GM12864 (cell line): ENCODE measurements at regions not wholly inside any gene's neighbourhood (a gene's known extent, or its start where the extent isn't known, plus 50 kb on each side); places are given as distances from the start of the nearest gene placed in this dataset.

Source experiments
- DNase-seq: peaks from one replicate; pipeline ENCODE4 v3.0.0-alpha.2; 2011; ENCODE audit warnings: low read depth
- H3K4me3 ChIP-seq: 2 replicates; pipeline ENCODE4 v1.5.1; 2011; ENCODE audit warnings: mild to moderate bottlenecking, low read depth, low read length, control low read depth
- TF ChIP-seq, protein P1 (sequence below): IDR thresholded peaks from 2 replicates; pipeline ENCODE4 v1.5.1; 2011; ENCODE audit warnings: low read depth, mild to moderate bottlenecking, moderate library complexity, low read length, control low read depth, inconsistent platforms; ENCODE audit errors: missing control alignments

DNA sequence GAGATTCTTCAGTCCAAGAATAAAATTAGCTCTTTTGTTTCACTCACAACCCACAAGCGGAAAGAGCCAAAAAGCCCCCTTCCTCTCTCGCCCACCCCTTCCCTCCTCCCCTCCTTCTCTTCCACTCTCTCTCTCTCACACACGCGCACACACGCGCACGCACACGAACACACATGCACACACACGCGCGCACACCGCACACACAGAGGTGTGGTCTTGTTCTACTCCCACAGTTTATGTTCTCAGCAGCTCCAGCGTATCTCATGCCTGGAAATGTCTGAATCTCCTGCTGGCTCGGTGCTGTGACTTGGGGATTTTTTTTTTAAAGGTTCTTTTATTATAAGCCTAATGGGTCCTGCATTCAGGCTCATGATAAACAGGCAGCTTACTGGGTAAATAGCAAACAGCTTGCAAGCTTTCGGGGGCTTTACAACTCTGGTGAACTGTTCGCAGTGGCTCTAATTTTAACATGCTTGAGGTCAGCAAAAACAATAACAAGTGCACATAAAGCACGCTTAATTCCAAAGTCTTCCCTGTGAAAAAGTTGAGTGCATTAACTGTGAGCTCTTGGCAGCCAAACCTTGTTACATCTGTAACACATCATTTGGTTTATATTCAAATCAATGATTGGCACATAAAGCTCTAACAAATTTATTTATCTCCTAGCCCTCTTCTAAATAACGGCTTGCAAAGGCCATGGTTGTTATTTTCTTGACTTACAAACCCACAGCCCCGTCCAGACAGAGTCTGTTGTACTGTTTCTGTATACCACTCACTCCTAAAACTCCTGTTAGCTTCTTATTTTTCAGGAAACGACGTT lies 424.1 kb upstream of the MGMT start:
- TF ChIP-seq, protein P1, sequence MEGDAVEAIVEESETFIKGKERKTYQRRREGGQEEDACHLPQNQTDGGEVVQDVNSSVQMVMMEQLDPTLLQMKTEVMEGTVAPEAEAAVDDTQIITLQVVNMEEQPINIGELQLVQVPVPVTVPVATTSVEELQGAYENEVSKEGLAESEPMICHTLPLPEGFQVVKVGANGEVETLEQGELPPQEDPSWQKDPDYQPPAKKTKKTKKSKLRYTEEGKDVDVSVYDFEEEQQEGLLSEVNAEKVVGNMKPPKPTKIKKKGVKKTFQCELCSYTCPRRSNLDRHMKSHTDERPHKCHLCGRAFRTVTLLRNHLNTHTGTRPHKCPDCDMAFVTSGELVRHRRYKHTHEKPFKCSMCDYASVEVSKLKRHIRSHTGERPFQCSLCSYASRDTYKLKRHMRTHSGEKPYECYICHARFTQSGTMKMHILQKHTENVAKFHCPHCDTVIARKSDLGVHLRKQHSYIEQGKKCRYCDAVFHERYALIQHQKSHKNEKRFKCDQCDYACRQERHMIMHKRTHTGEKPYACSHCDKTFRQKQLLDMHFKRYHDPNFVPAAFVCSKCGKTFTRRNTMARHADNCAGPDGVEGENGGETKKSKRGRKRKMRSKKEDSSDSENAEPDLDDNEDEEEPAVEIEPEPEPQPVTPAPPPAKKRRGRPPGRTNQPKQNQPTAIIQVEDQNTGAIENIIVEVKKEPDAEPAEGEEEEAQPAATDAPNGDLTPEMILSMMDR: no peak
- DNase-seq: no peak
- H3K4me3 ChIP-seq: no peak overlapping the region

DNA sequence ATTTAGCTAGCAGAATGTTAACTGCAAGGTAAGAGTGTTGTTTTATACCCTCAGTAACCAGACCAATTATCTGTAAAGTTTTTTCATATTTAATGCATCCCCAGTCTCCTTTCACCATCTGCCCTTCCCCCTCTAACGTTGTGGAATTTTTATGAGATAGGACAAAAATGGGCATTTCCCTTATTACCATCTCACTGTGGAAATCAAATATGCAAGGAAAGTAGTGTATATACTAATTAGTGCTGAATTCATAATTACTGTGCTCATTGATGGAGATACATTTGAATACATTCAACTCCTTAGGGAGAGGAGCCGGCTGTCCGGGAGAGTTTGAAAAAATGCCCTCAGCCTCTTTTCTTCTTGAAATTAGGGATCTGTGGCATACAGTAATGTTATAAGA lies 423.4 kb upstream of the MGMT start:
- no peak for DNase-seq
- TF ChIP-seq, protein P1: no peak
- H3K4me3 ChIP-seq: no peak overlapping the region

DNA sequence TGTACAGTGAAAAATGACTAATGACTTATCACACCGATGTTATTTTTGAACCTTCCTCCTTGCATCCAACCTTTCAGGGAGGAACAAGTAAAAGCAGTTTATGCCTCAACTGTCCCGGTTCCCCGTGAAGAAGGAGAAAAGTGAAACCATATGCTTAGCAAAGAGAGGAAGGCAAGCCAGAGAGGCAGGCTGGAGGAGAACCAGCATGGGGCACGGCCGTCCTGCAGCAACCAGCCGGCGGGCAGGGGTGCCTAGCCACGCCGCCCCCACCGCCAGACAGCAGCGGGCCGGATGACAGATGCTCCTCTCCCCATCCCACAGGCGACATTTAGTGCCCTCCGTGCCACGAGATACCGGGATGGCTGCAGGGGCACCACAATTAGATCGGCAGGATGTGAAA lies 421.4 kb upstream of the MGMT start:
- no peak for DNase-seq
- TF ChIP-seq, protein P1: no peak
- no peak overlapping the region for H3K4me3 ChIP-seq

DNA sequence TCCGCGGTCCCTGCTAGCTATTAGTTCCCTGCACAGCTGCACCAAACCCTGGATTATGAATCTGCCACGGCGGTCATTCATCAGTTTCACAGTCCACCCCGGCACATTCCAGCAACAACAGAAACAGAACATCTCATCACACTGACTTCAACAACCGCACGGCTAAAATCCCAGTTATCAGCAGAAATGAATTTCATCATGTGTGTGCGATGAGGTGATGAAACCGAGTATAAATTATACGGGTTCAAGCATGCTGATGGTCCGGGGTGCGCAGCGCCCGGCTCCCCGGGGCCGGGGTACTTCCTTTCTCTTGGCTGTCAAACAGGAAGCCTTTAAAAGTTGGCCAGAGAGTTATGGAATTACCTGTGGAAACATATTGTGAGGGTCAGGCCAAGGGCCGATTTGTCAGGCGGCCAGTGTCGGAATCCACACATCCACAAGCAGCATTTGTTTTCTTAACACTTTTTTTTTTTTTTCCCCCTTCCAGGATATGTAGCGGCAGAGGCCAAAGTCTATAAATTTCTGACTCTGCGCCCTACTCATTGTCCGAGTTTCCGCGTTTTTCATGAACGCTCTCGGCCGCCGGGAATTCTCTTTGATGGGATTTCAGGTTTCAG lies 420.9 kb upstream of the MGMT start:
- no peak overlapping the region for H3K4me3 ChIP-seq
- TF ChIP-seq, protein P1: no peak
- no peak for DNase-seq

DNA sequence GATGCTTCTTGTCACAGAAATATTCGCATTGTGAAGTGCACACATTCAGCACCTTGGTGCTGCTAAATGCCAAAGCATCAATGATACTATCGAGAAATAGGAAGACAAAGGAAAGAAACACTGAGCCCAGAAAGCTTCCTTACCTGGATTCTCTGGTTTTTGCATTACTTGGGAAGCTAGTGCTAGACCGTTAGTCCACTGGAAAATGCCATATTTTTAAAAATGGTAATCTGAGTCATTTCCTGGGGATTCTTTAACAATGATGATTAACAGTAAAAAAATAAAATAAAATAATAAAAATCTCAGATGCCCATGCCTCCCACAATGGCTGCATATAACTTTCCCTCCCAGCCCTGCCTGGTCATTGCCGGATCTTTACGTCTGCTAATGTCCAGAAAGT lies 420.1 kb upstream of the MGMT start:
- TF ChIP-seq, protein P1: no peak
- no peak for DNase-seq
- H3K4me3 ChIP-seq: no peak overlapping the region

DNA sequence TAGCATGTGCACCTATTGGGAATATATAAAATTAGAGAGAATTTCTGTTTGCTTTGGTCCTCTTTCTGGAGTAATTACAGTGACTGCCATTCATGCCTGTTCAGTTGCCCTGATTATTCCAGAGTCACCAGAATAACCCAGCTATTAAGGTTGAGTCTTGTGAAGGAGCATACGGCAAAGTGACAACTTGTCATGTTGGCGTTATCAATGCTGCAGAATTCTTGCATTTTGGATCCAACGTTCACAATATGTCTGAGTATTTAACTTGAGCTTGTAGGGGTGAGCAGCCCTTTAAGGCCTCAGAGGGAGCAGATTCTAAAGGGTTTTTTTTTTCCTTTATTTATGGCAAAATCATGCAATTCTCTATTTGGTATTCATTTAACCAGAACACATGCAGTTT lies 419.4 kb upstream of the MGMT start:
- H3K4me3 ChIP-seq: no peak overlapping the region
- DNase-seq: no peak
- TF ChIP-seq, protein P1: no peak
